Stomach (tissue), 4 donors: ENCODE measurements at regions not wholly inside any gene's neighbourhood (a gene's known extent, or its start where the extent isn't known, plus 50 kb on each side); places are given as distances from the start of the nearest gene placed in this dataset.

Experiments used
- EP300 ChIP-seq: sonication (generic); formaldehyde crosslinking; IDR thresholded peaks from one replicate; pipeline ENCODE4 v1.6.1; 2017; ENCODE audit warnings: antibody characterized with exemption
- POLR2A ChIP-seq, 4 donors: fragments of 450-650 bp; IDR thresholded peaks; one replicate each; pipeline ENCODE4 v1.6.1; 2016; ENCODE audit warnings: antibody characterized with exemption in 4 of 4, control low read depth in 2 of 4, mild to moderate bottlenecking in 1 of 4, moderate library complexity in 1 of 4
- POLR2AphosphoS5 ChIP-seq, 3 donors: sonication (generic); formaldehyde crosslinking; IDR thresholded peaks; one replicate each; pipeline ENCODE4 v1.6.1; 2016; ENCODE audit warnings: antibody characterized with exemption in 3 of 3
- TF ChIP-seq, protein P1 (sequence below), 7 experiments: fragments of 450-650 bp in 4 of 7; fragments of 200-600 bp in 3 of 7; sonication (generic) in 3 of 7; IDR thresholded peaks; one replicate each; pipeline ENCODE4 v1.5.1; 2016 to 2019; ENCODE audit warnings: antibody characterized with exemption in 7 of 7, control low read depth in 2 of 7, mild to moderate bottlenecking in 1 of 7

GRCh38 chr20:48040491-48040890, 255.2 kb upstream of the SULF2 start:
- TF ChIP-seq, protein P1, sequence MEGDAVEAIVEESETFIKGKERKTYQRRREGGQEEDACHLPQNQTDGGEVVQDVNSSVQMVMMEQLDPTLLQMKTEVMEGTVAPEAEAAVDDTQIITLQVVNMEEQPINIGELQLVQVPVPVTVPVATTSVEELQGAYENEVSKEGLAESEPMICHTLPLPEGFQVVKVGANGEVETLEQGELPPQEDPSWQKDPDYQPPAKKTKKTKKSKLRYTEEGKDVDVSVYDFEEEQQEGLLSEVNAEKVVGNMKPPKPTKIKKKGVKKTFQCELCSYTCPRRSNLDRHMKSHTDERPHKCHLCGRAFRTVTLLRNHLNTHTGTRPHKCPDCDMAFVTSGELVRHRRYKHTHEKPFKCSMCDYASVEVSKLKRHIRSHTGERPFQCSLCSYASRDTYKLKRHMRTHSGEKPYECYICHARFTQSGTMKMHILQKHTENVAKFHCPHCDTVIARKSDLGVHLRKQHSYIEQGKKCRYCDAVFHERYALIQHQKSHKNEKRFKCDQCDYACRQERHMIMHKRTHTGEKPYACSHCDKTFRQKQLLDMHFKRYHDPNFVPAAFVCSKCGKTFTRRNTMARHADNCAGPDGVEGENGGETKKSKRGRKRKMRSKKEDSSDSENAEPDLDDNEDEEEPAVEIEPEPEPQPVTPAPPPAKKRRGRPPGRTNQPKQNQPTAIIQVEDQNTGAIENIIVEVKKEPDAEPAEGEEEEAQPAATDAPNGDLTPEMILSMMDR (IDR thresholded peaks at IDR 0.05): no peak
- TF ChIP-seq POLR2A (IDR thresholded peaks at IDR 0.05): no peak
- TF ChIP-seq EP300: no peak
- TF ChIP-seq POLR2AphosphoS5 (IDR thresholded peaks at IDR 0.05): no peak
